HepG2 (cell line): ENCODE measurements at regions not wholly inside any gene's neighbourhood (a gene's known extent, or its start where the extent isn't known, plus 50 kb on each side); places are given as distances from the start of the nearest gene placed in this dataset.

Experiments used
- NFIC ChIP-seq: IDR thresholded peaks from 2 replicates; pipeline ENCODE4 v1.6.1; 2012; ENCODE audit warnings: mild to moderate bottlenecking, low read length, inconsistent platforms
- POLR2AphosphoS5 ChIP-seq: IDR thresholded peaks from 2 replicates; pipeline ENCODE4 v1.6.1; 2012; ENCODE audit warnings: low read depth, low read length

DNA sequence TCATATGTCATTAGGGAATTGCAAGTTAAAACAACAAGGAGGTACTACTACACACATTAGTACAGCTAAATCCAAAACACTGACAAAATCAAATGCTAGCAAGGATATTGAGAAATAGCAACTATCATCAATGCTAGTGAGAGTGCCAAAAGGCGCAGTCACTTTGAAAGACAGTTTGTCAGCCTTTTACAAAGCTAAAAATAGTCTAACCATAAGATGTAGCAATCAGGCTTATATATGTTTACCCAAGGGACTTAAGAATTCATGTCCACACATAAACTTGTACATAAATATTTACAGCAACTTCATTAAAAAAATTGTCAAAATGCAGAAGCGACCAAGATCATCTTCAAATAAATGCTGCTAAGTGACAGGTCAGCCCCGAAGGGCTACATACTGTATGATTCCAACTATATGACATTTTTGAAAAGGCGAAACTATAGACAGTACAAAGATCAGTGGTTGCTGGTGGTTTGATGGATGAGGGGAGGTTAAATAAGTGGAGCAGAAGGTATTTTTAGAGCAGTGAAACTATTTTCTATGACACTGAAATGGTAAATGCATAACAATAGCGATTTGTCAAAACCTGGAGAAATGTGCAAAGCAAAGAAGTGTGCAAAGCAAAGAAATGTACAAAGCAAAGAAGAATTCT is 704.8 kb downstream of the ARAP2 start:
- TF ChIP-seq POLR2AphosphoS5 (no peak), NFIC (no peak)
